GM12872 (cell line): ENCODE measurements at regions not wholly inside any gene's neighbourhood (a gene's known extent, or its start where the extent isn't known, plus 50 kb on each side); places are given as distances from the start of the nearest gene placed in this dataset.

Experiments
- TF ChIP-seq, protein P1 (sequence below): IDR thresholded peaks from 3 replicates; pipeline ENCODE4 v1.5.1; 2011; ENCODE audit warnings: low read depth, mild to moderate bottlenecking, low read length, moderate library complexity; ENCODE audit not compliant: insufficient read depth

- TF ChIP-seq, protein P1, sequence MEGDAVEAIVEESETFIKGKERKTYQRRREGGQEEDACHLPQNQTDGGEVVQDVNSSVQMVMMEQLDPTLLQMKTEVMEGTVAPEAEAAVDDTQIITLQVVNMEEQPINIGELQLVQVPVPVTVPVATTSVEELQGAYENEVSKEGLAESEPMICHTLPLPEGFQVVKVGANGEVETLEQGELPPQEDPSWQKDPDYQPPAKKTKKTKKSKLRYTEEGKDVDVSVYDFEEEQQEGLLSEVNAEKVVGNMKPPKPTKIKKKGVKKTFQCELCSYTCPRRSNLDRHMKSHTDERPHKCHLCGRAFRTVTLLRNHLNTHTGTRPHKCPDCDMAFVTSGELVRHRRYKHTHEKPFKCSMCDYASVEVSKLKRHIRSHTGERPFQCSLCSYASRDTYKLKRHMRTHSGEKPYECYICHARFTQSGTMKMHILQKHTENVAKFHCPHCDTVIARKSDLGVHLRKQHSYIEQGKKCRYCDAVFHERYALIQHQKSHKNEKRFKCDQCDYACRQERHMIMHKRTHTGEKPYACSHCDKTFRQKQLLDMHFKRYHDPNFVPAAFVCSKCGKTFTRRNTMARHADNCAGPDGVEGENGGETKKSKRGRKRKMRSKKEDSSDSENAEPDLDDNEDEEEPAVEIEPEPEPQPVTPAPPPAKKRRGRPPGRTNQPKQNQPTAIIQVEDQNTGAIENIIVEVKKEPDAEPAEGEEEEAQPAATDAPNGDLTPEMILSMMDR: peak; percentile 70
Measured at GRCh38 chr21:41612674-41613532, 104.9 kb upstream of the TMPRSS2 start.

GRCh38 chr21:41611966-41612606, 104.1 kb upstream of the TMPRSS2 start:
- TF ChIP-seq, protein P1: peak; percentile 35; the same call in 1 of the 3 replicates

- TF ChIP-seq, protein P1: no peak
Measured at GRCh38 chr21:41611441-41611840, 103.5 kb upstream of the TMPRSS2 start.

- TF ChIP-seq, protein P1: peak; percentile 79
Measured at GRCh38 chr21:41610042-41610839, 102.3 kb upstream of the TMPRSS2 start.

- TF ChIP-seq, protein P1: no peak
Measured at GRCh38 chr21:41606706-41607105, 98.7 kb upstream of the TMPRSS2 start.

GRCh38 chr21:41605934-41606285, 98.0 kb upstream of the TMPRSS2 start:
- TF ChIP-seq, protein P1: no peak
